ENCODE measurements at regions not wholly inside any gene's neighbourhood (a gene's known extent, or its start where the extent isn't known, plus 50 kb on each side); places are given as distances from the start of the nearest gene placed in this dataset.

DNA sequence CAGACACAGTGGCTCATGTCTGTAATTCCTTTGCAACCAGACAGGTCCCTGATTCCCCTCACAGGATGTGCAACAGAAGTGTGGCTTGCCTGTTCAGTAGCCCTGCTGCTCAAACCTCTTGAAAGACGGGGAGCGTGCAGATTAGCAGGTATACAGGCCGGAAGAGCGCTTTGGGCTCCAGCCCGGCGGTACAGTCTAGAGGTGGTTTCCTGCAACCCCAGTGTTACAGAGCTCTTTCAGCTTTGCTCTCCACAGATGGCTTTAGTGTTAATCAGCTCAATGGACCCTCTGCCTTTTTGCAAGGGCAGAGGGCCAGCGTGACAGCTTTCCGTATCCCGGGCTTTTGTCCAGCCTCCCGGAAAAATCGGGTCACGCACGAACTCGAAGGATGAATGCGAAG is 67.2 kb upstream of the TNFRSF21 start:
- TF ChIP-seq ZSCAN31 (CRISPR knock-in tag; IDR thresholded peaks at IDR 0.05; ENCODE audit: low read depth) (no peak), PHF21A (CRISPR knock-in tag; IDR thresholded peaks at IDR 0.05) (no peak), ISL2 (CRISPR knock-in tag; IDR thresholded peaks at IDR 0.05) (no peak), ZNF777 (CRISPR knock-in tag; IDR thresholded peaks at IDR 0.05) (no peak), KDM1A (CRISPR knock-in tag; IDR thresholded peaks at IDR 0.05) (no peak), ELF4 (CRISPR knock-in tag; IDR thresholded peaks at IDR 0.05; ENCODE audit: borderline replicate concordance) (no peak), SMARCC2 (IDR thresholded peaks at IDR 0.05) (no peak), RBM39 (IDR thresholded peaks at IDR 0.05; ENCODE audit: low read depth, low read length, poor library complexity, severe bottlenecking) (no peak), NFIC (IDR thresholded peaks at IDR 0.05; ENCODE audit: low read length) (no peak)
- TF ChIP-seq, protein P1, sequence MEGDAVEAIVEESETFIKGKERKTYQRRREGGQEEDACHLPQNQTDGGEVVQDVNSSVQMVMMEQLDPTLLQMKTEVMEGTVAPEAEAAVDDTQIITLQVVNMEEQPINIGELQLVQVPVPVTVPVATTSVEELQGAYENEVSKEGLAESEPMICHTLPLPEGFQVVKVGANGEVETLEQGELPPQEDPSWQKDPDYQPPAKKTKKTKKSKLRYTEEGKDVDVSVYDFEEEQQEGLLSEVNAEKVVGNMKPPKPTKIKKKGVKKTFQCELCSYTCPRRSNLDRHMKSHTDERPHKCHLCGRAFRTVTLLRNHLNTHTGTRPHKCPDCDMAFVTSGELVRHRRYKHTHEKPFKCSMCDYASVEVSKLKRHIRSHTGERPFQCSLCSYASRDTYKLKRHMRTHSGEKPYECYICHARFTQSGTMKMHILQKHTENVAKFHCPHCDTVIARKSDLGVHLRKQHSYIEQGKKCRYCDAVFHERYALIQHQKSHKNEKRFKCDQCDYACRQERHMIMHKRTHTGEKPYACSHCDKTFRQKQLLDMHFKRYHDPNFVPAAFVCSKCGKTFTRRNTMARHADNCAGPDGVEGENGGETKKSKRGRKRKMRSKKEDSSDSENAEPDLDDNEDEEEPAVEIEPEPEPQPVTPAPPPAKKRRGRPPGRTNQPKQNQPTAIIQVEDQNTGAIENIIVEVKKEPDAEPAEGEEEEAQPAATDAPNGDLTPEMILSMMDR (CRISPR knock-in tag; IDR thresholded peaks at IDR 0.05), result no peak
- TF ChIP-seq, protein P2, sequence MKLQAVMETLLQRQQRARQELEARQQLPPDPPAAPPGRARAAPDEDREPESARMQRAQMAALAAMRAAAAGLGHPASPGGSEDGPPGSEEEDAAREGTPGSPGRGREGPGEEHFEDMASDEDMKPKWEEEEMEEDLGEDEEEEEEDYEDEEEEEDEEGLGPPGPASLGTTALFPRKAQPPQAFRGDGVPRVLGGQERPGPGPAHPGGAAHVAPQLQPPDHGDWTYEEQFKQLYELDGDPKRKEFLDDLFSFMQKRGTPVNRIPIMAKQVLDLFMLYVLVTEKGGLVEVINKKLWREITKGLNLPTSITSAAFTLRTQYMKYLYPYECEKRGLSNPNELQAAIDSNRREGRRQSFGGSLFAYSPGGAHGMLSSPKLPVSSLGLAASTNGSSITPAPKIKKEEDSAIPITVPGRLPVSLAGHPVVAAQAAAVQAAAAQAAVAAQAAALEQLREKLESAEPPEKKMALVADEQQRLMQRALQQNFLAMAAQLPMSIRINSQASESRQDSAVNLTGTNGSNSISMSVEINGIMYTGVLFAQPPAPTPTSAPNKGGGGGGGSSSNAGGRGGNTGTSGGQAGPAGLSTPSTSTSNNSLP (IDR thresholded peaks at IDR 0.05; ENCODE audit: low read depth, low read length), result no peak

All from HepG2 (cell line).